Stomach (tissue), 8 donors: ENCODE measurements at regions not wholly inside any gene's neighbourhood (a gene's known extent, or its start where the extent isn't known, plus 50 kb on each side); places are given as distances from the start of the nearest gene placed in this dataset.

Experiments used
- DNase-seq, 2 donors: peaks; one replicate each; pipeline versions ENCODE4 v3.0.0 to v3.0.0-alpha.2; 2013 to 2019
- H3K27ac ChIP-seq, 5 donors: fragments of 200-600 bp in 4 of 5; sonication (generic) in 4 of 5; one replicate each; pipeline ENCODE4 v1.5.1; 2013 to 2019; ENCODE audit warnings: mild to moderate bottlenecking in 1 of 5, moderate library complexity in 1 of 5
- H3K27me3 ChIP-seq, 3 donors: fragments of 200-600 bp; sonication (generic); one replicate each; pipeline ENCODE4 v1.5.1; 2017 to 2019; ENCODE audit warnings: mixed run types in 1 of 3
- H3K36me3 ChIP-seq, 4 donors: fragments of 200-600 bp; sonication (generic); 1 replicate in 3 of 4; 2 replicates in 1 of 4; pipeline ENCODE4 v1.5.1; 2016 to 2019
- H3K4me1 ChIP-seq, 4 donors: fragments of 200-600 bp; sonication (generic); one replicate each; pipeline ENCODE4 v1.5.1; 2016 to 2019
- H3K4me3 ChIP-seq, 4 donors: fragments of 200-600 bp; sonication (generic) in 3 of 4; one replicate each; pipeline ENCODE4 v1.5.1; 2016 to 2019; ENCODE audit warnings: mild to moderate bottlenecking in 1 of 4
- H3K9me3 ChIP-seq, 4 donors: fragments of 200-600 bp; sonication (generic); one replicate each; pipeline ENCODE4 v1.5.1; 2016 to 2019
- EP300 ChIP-seq: sonication (generic); formaldehyde crosslinking; IDR thresholded peaks from one replicate; pipeline ENCODE4 v1.6.1; 2017; ENCODE audit warnings: antibody characterized with exemption
- POLR2A ChIP-seq, 4 donors: fragments of 450-650 bp; IDR thresholded peaks; one replicate each; pipeline ENCODE4 v1.6.1; 2016; ENCODE audit warnings: antibody characterized with exemption in 4 of 4, control low read depth in 2 of 4, mild to moderate bottlenecking in 1 of 4, moderate library complexity in 1 of 4
- POLR2AphosphoS5 ChIP-seq, 3 donors: sonication (generic); formaldehyde crosslinking; IDR thresholded peaks; one replicate each; pipeline ENCODE4 v1.6.1; 2016; ENCODE audit warnings: antibody characterized with exemption in 3 of 3
- WGBS, 5 donors: extraction: QIAGEN DNeasy Blood & Tissue Kit in 3 of 5; methylation state at CpG; one replicate each; pipeline versions ENCODE4 v1.1.5 to v1.1.7; 2013 to 2018; 5-methylcytosine and 5-hydroxymethylcytosine counted together
- intact Hi-C: fragments of 100-400 bp; cut with DNase I; formaldehyde crosslinking; loops from one replicate; pipeline ENCODE4 v1.15.1; 2023; ENCODE audit warnings: low total_unique reads
- TF ChIP-seq, protein P1 (sequence below), 7 experiments: fragments of 450-650 bp in 4 of 7; fragments of 200-600 bp in 3 of 7; sonication (generic) in 3 of 7; IDR thresholded peaks; one replicate each; pipeline ENCODE4 v1.5.1; 2016 to 2019; ENCODE audit warnings: antibody characterized with exemption in 7 of 7, control low read depth in 2 of 7, mild to moderate bottlenecking in 1 of 7
- donor health status: healthy with polysubstance abuse.
- donor health status: Bipolar disorder and iron deficiency.
- donor health status: healthy.

- intact Hi-C loops, result no loop called here
- Histone ChIP-seq H3K27me3 (peaks cover 0 to 10% (median 5%) of the 10 kb centered on the region in 3 donors), H3K4me3 (no peak overlapping the region), H3K36me3 (no peaks in the 10 kb centered on the region), H3K27ac (no peak overlapping the region), H3K9me3 (no peaks in the 10 kb centered on the region), H3K4me1 (no peaks in the 10 kb centered on the region)
- 74 to 83% (median 81%) methylated on average over 3 of the region's 3 CpGs for WGBS, 5 donors
- TF ChIP-seq POLR2AphosphoS5 (IDR thresholded peaks at IDR 0.05) (no peak), POLR2A (IDR thresholded peaks at IDR 0.05) (no peak), EP300 (no peak)
- TF ChIP-seq, protein P1, sequence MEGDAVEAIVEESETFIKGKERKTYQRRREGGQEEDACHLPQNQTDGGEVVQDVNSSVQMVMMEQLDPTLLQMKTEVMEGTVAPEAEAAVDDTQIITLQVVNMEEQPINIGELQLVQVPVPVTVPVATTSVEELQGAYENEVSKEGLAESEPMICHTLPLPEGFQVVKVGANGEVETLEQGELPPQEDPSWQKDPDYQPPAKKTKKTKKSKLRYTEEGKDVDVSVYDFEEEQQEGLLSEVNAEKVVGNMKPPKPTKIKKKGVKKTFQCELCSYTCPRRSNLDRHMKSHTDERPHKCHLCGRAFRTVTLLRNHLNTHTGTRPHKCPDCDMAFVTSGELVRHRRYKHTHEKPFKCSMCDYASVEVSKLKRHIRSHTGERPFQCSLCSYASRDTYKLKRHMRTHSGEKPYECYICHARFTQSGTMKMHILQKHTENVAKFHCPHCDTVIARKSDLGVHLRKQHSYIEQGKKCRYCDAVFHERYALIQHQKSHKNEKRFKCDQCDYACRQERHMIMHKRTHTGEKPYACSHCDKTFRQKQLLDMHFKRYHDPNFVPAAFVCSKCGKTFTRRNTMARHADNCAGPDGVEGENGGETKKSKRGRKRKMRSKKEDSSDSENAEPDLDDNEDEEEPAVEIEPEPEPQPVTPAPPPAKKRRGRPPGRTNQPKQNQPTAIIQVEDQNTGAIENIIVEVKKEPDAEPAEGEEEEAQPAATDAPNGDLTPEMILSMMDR (IDR thresholded peaks at IDR 0.05), result no peak
- DNase-seq, result no peak
Measured at GRCh38 chr2:45104429-45104828, 95.2 kb upstream of the SIX2 start.

GRCh38 chr2:45103351-45104345, 94.4 kb upstream of the SIX2 start:
- WGBS, 5 donors, result 58 to 72% (median 69%) methylated on average over 8 of the region's 8 CpGs
- no peaks in the 10 kb centered on the region for H3K9me3 ChIP-seq
- H3K4me1 ChIP-seq, result no peaks in the 10 kb centered on the region
- H3K27ac ChIP-seq, result no peak overlapping the region
- peaks cover 0 to 10% (median 5%) of the 10 kb centered on the region in 3 donors for H3K27me3 ChIP-seq
- intact Hi-C loops, result no loop called here
- TF ChIP-seq POLR2AphosphoS5 (IDR thresholded peaks at IDR 0.05), result no peak
- TF ChIP-seq POLR2A (IDR thresholded peaks at IDR 0.05), result no peak
- no peak for TF ChIP-seq EP300
- TF ChIP-seq, protein P1 (IDR thresholded peaks at IDR 0.05), result no peak
- H3K4me3 ChIP-seq, result no peak overlapping the region
- no peaks in the 10 kb centered on the region for H3K36me3 ChIP-seq
- DNase-seq, result no peak

GRCh38 chr2:45102579-45103117, 93.4 kb upstream of the SIX2 start:
- H3K4me1 ChIP-seq, result no peaks in the 10 kb centered on the region
- H3K27ac ChIP-seq, result no peak overlapping the region
- H3K27me3 ChIP-seq, result peaks cover 0 to 10% (median 5%) of the 10 kb centered on the region in 3 donors
- intact Hi-C loops, result no loop called here
- WGBS, 5 donors, result 94 to 99% (median 97%) methylated on average over 3 of the region's 3 CpGs
- no peaks in the 10 kb centered on the region for H3K9me3 ChIP-seq
- no peak overlapping the region for H3K4me3 ChIP-seq
- H3K36me3 ChIP-seq, result no peaks in the 10 kb centered on the region
- DNase-seq, result no peak
- TF ChIP-seq EP300 (no peak), POLR2A (IDR thresholded peaks at IDR 0.05) (no peak), POLR2AphosphoS5 (IDR thresholded peaks at IDR 0.05) (no peak)
- TF ChIP-seq, protein P1 (IDR thresholded peaks at IDR 0.05), result no peak

GRCh38 chr2:45102141-45102540, 92.9 kb upstream of the SIX2 start:
- Histone ChIP-seq H3K27me3 (peaks cover 0 to 10% (median 5%) of the 10 kb centered on the region in 3 donors), H3K27ac (no peak overlapping the region), H3K9me3 (no peaks in the 10 kb centered on the region), H3K4me3 (no peak overlapping the region), H3K36me3 (no peaks in the 10 kb centered on the region), H3K4me1 (no peaks in the 10 kb centered on the region)
- no peak for DNase-seq
- WGBS, 5 donors, result 71 to 95% (median 81%) methylated on average over 1 of the region's 1 CpG
- intact Hi-C loops, result no loop called here
- TF ChIP-seq POLR2A (IDR thresholded peaks at IDR 0.05) (no peak), POLR2AphosphoS5 (IDR thresholded peaks at IDR 0.05) (no peak), EP300 (no peak)
- TF ChIP-seq, protein P1 (IDR thresholded peaks at IDR 0.05), result no peak
